ENCODE measurements at regions not wholly inside any gene's neighbourhood (a gene's known extent, or its start where the extent isn't known, plus 50 kb on each side); places are given as distances from the start of the nearest gene placed in this dataset.
A peak's percentile ranks its signal among the peaks of the same experiment; 100 is the strongest.

GRCh38 chr9:79111653-79112052 is 460.1 kb upstream of the TLE4 start:
- no peaks in the 10 kb centered on the region for H3K4me1 ChIP-seq (ENCODE audit: control insufficient read depth in 1 of 2, insufficient read depth in 2 of 2, low read length in 2 of 2)
- intact Hi-C loops (cut with DNase I), result no loop called here
- no peak overlapping the region for H3K27ac ChIP-seq (ENCODE audit: low read depth in 1 of 2, low read length in 2 of 2)
- DNase-seq (no peak), ATAC-seq (ENCODE audit: low FRiP score) (no peak)
- H3K27me3 ChIP-seq (ENCODE audit: control insufficient read depth in 1 of 2, insufficient read depth in 2 of 2, low read length in 1 of 2), result no peaks in the 10 kb centered on the region
- WGBS, 2 donors, result 41 to 49% methylated on average over 4 of the region's 4 CpGs
- no peaks in the 10 kb centered on the region for H3K36me3 ChIP-seq (ENCODE audit: control insufficient read depth in 1 of 2, insufficient read depth in 2 of 2, low read length in 1 of 2)
- no peak overlapping the region for H3K4me3 ChIP-seq (ENCODE audit: low read length in 2 of 2)
- H3K9me3 ChIP-seq (ENCODE audit: control insufficient read depth, low read length), result no peaks in the 10 kb centered on the region

GRCh38 chr9:79115176-79115575 is 456.6 kb upstream of the TLE4 start:
- Histone ChIP-seq H3K9me3 (ENCODE audit: control insufficient read depth, low read length) (no peaks in the 10 kb centered on the region), H3K27ac (ENCODE audit: low read depth in 1 of 2, low read length in 2 of 2) (no peak overlapping the region), H3K36me3 (ENCODE audit: control insufficient read depth in 1 of 2, insufficient read depth in 2 of 2, low read length in 1 of 2) (no peaks in the 10 kb centered on the region), H3K4me3 (ENCODE audit: low read length in 2 of 2) (no peak overlapping the region), H3K27me3 (ENCODE audit: control insufficient read depth in 1 of 2, insufficient read depth in 2 of 2, low read length in 1 of 2) (no peaks in the 10 kb centered on the region), H3K4me1 (ENCODE audit: control insufficient read depth in 1 of 2, insufficient read depth in 2 of 2, low read length in 2 of 2) (no peaks in the 10 kb centered on the region)
- WGBS, 2 donors, result 62 to 73% methylated on average over 4 of the region's 4 CpGs
- intact Hi-C loops (cut with DNase I), result no loop called here
- DNase-seq, result no peak
- no peak for ATAC-seq (ENCODE audit: low FRiP score)

GRCh38 chr9:79116041-79116440 is 455.7 kb upstream of the TLE4 start:
- H3K27me3 ChIP-seq (ENCODE audit: control insufficient read depth in 1 of 2, insufficient read depth in 2 of 2, low read length in 1 of 2), result no peaks in the 10 kb centered on the region
- DNase-seq, result no peak
- H3K4me3 ChIP-seq (ENCODE audit: low read length in 2 of 2), result no peak overlapping the region
- no peaks in the 10 kb centered on the region for H3K4me1 ChIP-seq (ENCODE audit: control insufficient read depth in 1 of 2, insufficient read depth in 2 of 2, low read length in 2 of 2)
- intact Hi-C loops (cut with DNase I), result no loop called here
- no peaks in the 10 kb centered on the region for H3K36me3 ChIP-seq (ENCODE audit: control insufficient read depth in 1 of 2, insufficient read depth in 2 of 2, low read length in 1 of 2)
- WGBS, 2 donors, result 70 to 73% methylated on average over 3 of the region's 3 CpGs
- no peak overlapping the region for H3K27ac ChIP-seq (ENCODE audit: low read depth in 1 of 2, low read length in 2 of 2)
- no peak for ATAC-seq (ENCODE audit: low FRiP score)
- H3K9me3 ChIP-seq (ENCODE audit: control insufficient read depth, low read length), result no peaks in the 10 kb centered on the region

GRCh38 chr9:79116709-79117108 is 455.1 kb upstream of the TLE4 start:
- Histone ChIP-seq H3K27ac (ENCODE audit: low read depth in 1 of 2, low read length in 2 of 2) (no peak overlapping the region), H3K4me3 (ENCODE audit: low read length in 2 of 2) (no peak overlapping the region), H3K4me1 (ENCODE audit: control insufficient read depth in 1 of 2, insufficient read depth in 2 of 2, low read length in 2 of 2) (no peaks in the 10 kb centered on the region), H3K27me3 (ENCODE audit: control insufficient read depth in 1 of 2, insufficient read depth in 2 of 2, low read length in 1 of 2) (no peaks in the 10 kb centered on the region), H3K9me3 (ENCODE audit: control insufficient read depth, low read length) (no peaks in the 10 kb centered on the region), H3K36me3 (ENCODE audit: control insufficient read depth in 1 of 2, insufficient read depth in 2 of 2, low read length in 1 of 2) (no peaks in the 10 kb centered on the region)
- intact Hi-C loops (cut with DNase I), result no loop called here
- ATAC-seq (ENCODE audit: low FRiP score), result no peak
- no peak for DNase-seq
- WGBS, 2 donors, result 83% methylated on average over 6 of the region's 6 CpGs

- no peaks in the 10 kb centered on the region for H3K36me3 ChIP-seq (ENCODE audit: control insufficient read depth in 1 of 2, insufficient read depth in 2 of 2, low read length in 1 of 2)
- no peak for ATAC-seq (ENCODE audit: low FRiP score)
- H3K27ac ChIP-seq (ENCODE audit: low read depth in 1 of 2, low read length in 2 of 2), result no peak overlapping the region
- intact Hi-C loops (cut with DNase I), result no loop called here
- H3K9me3 ChIP-seq (ENCODE audit: control insufficient read depth, low read length), result no peaks in the 10 kb centered on the region
- no peaks in the 10 kb centered on the region for H3K4me1 ChIP-seq (ENCODE audit: control insufficient read depth in 1 of 2, insufficient read depth in 2 of 2, low read length in 2 of 2)
- no peaks in the 10 kb centered on the region for H3K27me3 ChIP-seq (ENCODE audit: control insufficient read depth in 1 of 2, insufficient read depth in 2 of 2, low read length in 1 of 2)
- 44 to 48% methylated on average over 2 of the region's 2 CpGs for WGBS, 2 donors
- no peak for DNase-seq
- no peak overlapping the region for H3K4me3 ChIP-seq (ENCODE audit: low read length in 2 of 2)
These were observed 451.2 kb upstream of the TLE4 start for GRCh38 chr9:79120533-79120932.

GRCh38 chr9:79120941-79121340 is 450.8 kb upstream of the TLE4 start:
- H3K27me3 ChIP-seq (ENCODE audit: control insufficient read depth in 1 of 2, insufficient read depth in 2 of 2, low read length in 1 of 2), result no peaks in the 10 kb centered on the region
- WGBS, 2 donors, result 36 to 39% methylated on average over 2 of the region's 2 CpGs
- intact Hi-C loops (cut with DNase I), result no loop called here

GRCh38 chr9:79123415-79123814 is 448.4 kb upstream of the TLE4 start:
- Histone ChIP-seq H3K4me3 (ENCODE audit: low read length in 2 of 2) (no peak overlapping the region), H3K4me1 (ENCODE audit: control insufficient read depth in 1 of 2, insufficient read depth in 2 of 2, low read length in 2 of 2) (no peaks in the 10 kb centered on the region), H3K9me3 (ENCODE audit: control insufficient read depth, low read length) (no peaks in the 10 kb centered on the region), H3K36me3 (ENCODE audit: control insufficient read depth in 1 of 2, insufficient read depth in 2 of 2, low read length in 1 of 2) (no peaks in the 10 kb centered on the region), H3K27me3 (ENCODE audit: control insufficient read depth in 1 of 2, insufficient read depth in 2 of 2, low read length in 1 of 2) (no peaks in the 10 kb centered on the region), H3K27ac (ENCODE audit: low read depth in 1 of 2, low read length in 2 of 2) (no peak overlapping the region)
- DNase-seq (no peak), ATAC-seq (ENCODE audit: low FRiP score) (no peak)
- intact Hi-C loops (cut with DNase I), result no loop called here
- 56 to 66% methylated on average over 4 of the region's 4 CpGs for WGBS, 2 donors

More at GRCh38 chr9:79120941-79121340, 450.8 kb upstream of the TLE4 start:
- ATAC-seq (ENCODE audit: low FRiP score) (no peak), DNase-seq (no peak)
- no peaks in the 10 kb centered on the region for H3K36me3 ChIP-seq (ENCODE audit: control insufficient read depth in 1 of 2, insufficient read depth in 2 of 2, low read length in 1 of 2)
- no peak overlapping the region for H3K27ac ChIP-seq (ENCODE audit: low read depth in 1 of 2, low read length in 2 of 2)
- no peaks in the 10 kb centered on the region for H3K4me1 ChIP-seq (ENCODE audit: control insufficient read depth in 1 of 2, insufficient read depth in 2 of 2, low read length in 2 of 2)
- no peak overlapping the region for H3K4me3 ChIP-seq (ENCODE audit: low read length in 2 of 2)
- H3K9me3 ChIP-seq (ENCODE audit: control insufficient read depth, low read length), result no peaks in the 10 kb centered on the region

- ATAC-seq (ENCODE audit: low FRiP score) (no peak), DNase-seq (no peak)
- H3K4me1 ChIP-seq (ENCODE audit: control insufficient read depth in 1 of 2, insufficient read depth in 2 of 2, low read length in 2 of 2), result no peaks in the 10 kb centered on the region
- no peaks in the 10 kb centered on the region for H3K27me3 ChIP-seq (ENCODE audit: control insufficient read depth in 1 of 2, insufficient read depth in 2 of 2, low read length in 1 of 2)
- no peaks in the 10 kb centered on the region for H3K9me3 ChIP-seq (ENCODE audit: control insufficient read depth, low read length)
- H3K4me3 ChIP-seq (ENCODE audit: low read length in 2 of 2), result no peak overlapping the region
- 45 to 50% methylated on average over 4 of the region's 4 CpGs for WGBS, 2 donors
- no peak overlapping the region for H3K27ac ChIP-seq (ENCODE audit: low read depth in 1 of 2, low read length in 2 of 2)
- H3K36me3 ChIP-seq (ENCODE audit: control insufficient read depth in 1 of 2, insufficient read depth in 2 of 2, low read length in 1 of 2), result no peaks in the 10 kb centered on the region
- intact Hi-C loops (cut with DNase I), result no loop called here
These were observed 444.1 kb upstream of the TLE4 start for GRCh38 chr9:79127661-79128060.

GRCh38 chr9:79129865-79130480 is 441.8 kb upstream of the TLE4 start:
- peak; percentile 60 for ATAC-seq (ENCODE audit: low FRiP score)
- whole genome bisulfite sequencing, 2 donors, result 42 to 44% methylated on average over 8 of the region's 8 CpGs
- intact Hi-C loops (cut with DNase I), result loop anchor here in 1 of 2 donors (5.0 kb wide), 1 partner anchor 102 kb away; no protein-coding TSS in a partner anchor

More at GRCh38 chr9:79129865-79130480, 441.8 kb upstream of the TLE4 start:
- H3K27me3 ChIP-seq (ENCODE audit: control insufficient read depth in 1 of 2, insufficient read depth in 2 of 2, low read length in 1 of 2), result no peaks in the 10 kb centered on the region
- DNase-seq, result peak; percentile 64 to 72
- H3K4me3 ChIP-seq (ENCODE audit: low read length in 2 of 2), result no peak overlapping the region
- H3K4me1 ChIP-seq (ENCODE audit: control insufficient read depth in 1 of 2, insufficient read depth in 2 of 2, low read length in 2 of 2), result no peaks in the 10 kb centered on the region
- no peak overlapping the region for H3K27ac ChIP-seq (ENCODE audit: low read depth in 1 of 2, low read length in 2 of 2)
- H3K9me3 ChIP-seq (ENCODE audit: control insufficient read depth, low read length), result no peaks in the 10 kb centered on the region
- no peaks in the 10 kb centered on the region for H3K36me3 ChIP-seq (ENCODE audit: control insufficient read depth in 1 of 2, insufficient read depth in 2 of 2, low read length in 1 of 2)
